WTC11 (cell line): ENCODE measurements at regions not wholly inside any gene's neighbourhood (a gene's known extent, or its start where the extent isn't known, plus 50 kb on each side); places are given as distances from the start of the nearest gene placed in this dataset.

Source experiments
- ATAC-seq: fragments of 200-7000 bp; cut with Tn5 transposase; 2 replicates; pipeline ENCODE4 v1.10.0; 2021; ENCODE audit warnings: mild to moderate bottlenecking, moderate library complexity
- CTCF ChIA-PET: fragments of 300-600 bp; sonication (Branson Sonifier 250); formaldehyde crosslinking; loops from one replicate; lab custom pipeline; 2021; ENCODE audit warnings: antibody characterized with exemption; lab: Charles Lee
- POLR2A ChIA-PET: fragments of 350-600 bp; sonication (Branson Sonifier 250); formaldehyde crosslinking; loops from one replicate; lab custom pipeline; 2021; ENCODE audit warnings: antibody characterized with exemption; lab: Charles Lee
- DNase-seq: peaks from one replicate; pipeline ENCODE4 v3.0.0; 2021; ENCODE audit warnings: low spot score
- H3K27ac Mint-ChIP-seq: 2 replicates; pipeline ENCODE4 v1.8.0; 2021; ENCODE audit warnings: mixed read lengths
- H3K27me3 Mint-ChIP-seq: 2 replicates; pipeline ENCODE4 v1.8.0; 2021; ENCODE audit warnings: low read depth, mild to moderate bottlenecking, moderate library complexity, mixed read lengths
- H3K36me3 Mint-ChIP-seq: 2 replicates; pipeline ENCODE4 v1.8.0; 2021; ENCODE audit warnings: mixed read lengths
- H3K4me1 Mint-ChIP-seq: 2 replicates; pipeline ENCODE4 v1.8.0; 2022; ENCODE audit warnings: mixed read lengths
- H3K4me3 Mint-ChIP-seq: 2 replicates; pipeline ENCODE4 v1.8.0; 2021; ENCODE audit warnings: mild to moderate bottlenecking, moderate library complexity, mixed read lengths
- H3K9me3 Mint-ChIP-seq: 2 replicates; pipeline ENCODE4 v1.8.0; 2021; ENCODE audit warnings: mixed read lengths
- CREB1 ChIP-seq: sonication (generic); formaldehyde crosslinking; IDR thresholded peaks from 2 replicates; pipeline ENCODE4 v1.8.0; 2023; ENCODE audit warnings: mild to moderate bottlenecking, missing genetic modification reagents
- CREM ChIP-seq: sonication (generic); formaldehyde crosslinking; IDR thresholded peaks from 2 replicates; pipeline ENCODE4 v1.8.1; 2022; ENCODE audit warnings: mild to moderate bottlenecking, missing genetic modification reagents, moderate library complexity
- EMX1 ChIP-seq: fragments of 250-450 bp; sonication (Bioruptor Pico); IDR thresholded peaks from 2 replicates; pipeline ENCODE4 v1.8.0; 2021; ENCODE audit warnings: mild to moderate bottlenecking
- HMGXB4 ChIP-seq: sonication (generic); formaldehyde crosslinking; IDR thresholded peaks from 2 replicates; pipeline ENCODE4 v1.8.1; 2023; ENCODE audit warnings: mild to moderate bottlenecking, moderate library complexity, missing genetic modification reagents
- IRF2 ChIP-seq: sonication (generic); formaldehyde crosslinking; IDR thresholded peaks from 2 replicates; pipeline ENCODE4 v1.8.0; 2022; ENCODE audit warnings: low read depth, missing genetic modification reagents, borderline replicate concordance
- JUN ChIP-seq: sonication (generic); formaldehyde crosslinking; IDR thresholded peaks from 2 replicates; pipeline ENCODE4 v1.8.0; 2023; ENCODE audit warnings: mild to moderate bottlenecking, missing genetic modification reagents
- KAT7 ChIP-seq: sonication (generic); formaldehyde crosslinking; IDR thresholded peaks from 2 replicates; pipeline ENCODE4 v1.8.1; 2023; ENCODE audit warnings: missing genetic modification reagents, mild to moderate bottlenecking, borderline replicate concordance
- NFYB ChIP-seq: sonication (generic); formaldehyde crosslinking; conservative IDR thresholded peaks from 2 replicates; pipeline ENCODE4 v1.8.0; 2022; ENCODE audit warnings: low read depth, missing genetic modification reagents
- SMAD3 ChIP-seq: sonication (generic); formaldehyde crosslinking; IDR thresholded peaks from 2 replicates; pipeline ENCODE4 v1.8.0; 2022; ENCODE audit warnings: missing genetic modification reagents, mild to moderate bottlenecking, borderline replicate concordance
- TEAD1 ChIP-seq: sonication (generic); formaldehyde crosslinking; IDR thresholded peaks from 2 replicates; pipeline ENCODE4 v1.8.0; 2022; ENCODE audit warnings: mild to moderate bottlenecking, missing genetic modification reagents
- TP53 ChIP-seq: sonication (generic); formaldehyde crosslinking; IDR thresholded peaks from 2 replicates; pipeline ENCODE4 v1.8.1; 2023; ENCODE audit warnings: mild to moderate bottlenecking, missing genetic modification reagents
- USF1 ChIP-seq: sonication (generic); formaldehyde crosslinking; IDR thresholded peaks from 2 replicates; pipeline ENCODE4 v1.8.0; 2022; ENCODE audit warnings: mild to moderate bottlenecking, missing genetic modification reagents
- ZBTB21 ChIP-seq: sonication (generic); formaldehyde crosslinking; IDR thresholded peaks from 2 replicates; pipeline ENCODE4 v1.8.1; 2023; ENCODE audit warnings: mild to moderate bottlenecking, missing genetic modification reagents, borderline replicate concordance
- ZMAT4 ChIP-seq: fragments of 250-450 bp; sonication (Bioruptor Pico); IDR thresholded peaks from 2 replicates; pipeline ENCODE4 v1.9.0; 2021; ENCODE audit warnings: mild to moderate bottlenecking
- ZNF138 ChIP-seq: sonication (generic); formaldehyde crosslinking; conservative IDR thresholded peaks from 2 replicates; pipeline ENCODE4 v1.8.1; 2022; ENCODE audit warnings: mild to moderate bottlenecking, moderate library complexity, missing genetic modification reagents
- TF ChIP-seq, protein P1 (sequence below): sonication (generic); formaldehyde crosslinking; IDR thresholded peaks from 2 replicates; pipeline ENCODE4 v1.8.0; 2022; ENCODE audit warnings: missing genetic modification reagents
- TF ChIP-seq, protein P2 (sequence below): sonication (generic); formaldehyde crosslinking; IDR thresholded peaks from 2 replicates; pipeline ENCODE4 v1.8.1; 2022; ENCODE audit warnings: mild to moderate bottlenecking, moderate library complexity, missing genetic modification reagents
- TF ChIP-seq, protein P3 (sequence below): sonication (generic); formaldehyde crosslinking; IDR thresholded peaks from 2 replicates; pipeline ENCODE4 v1.8.1; 2022; ENCODE audit warnings: missing genetic modification reagents, borderline replicate concordance
- TF ChIP-seq, protein P4 (sequence below): sonication (generic); formaldehyde crosslinking; IDR thresholded peaks from 2 replicates; pipeline ENCODE4 v1.8.1; 2023; ENCODE audit warnings: mild to moderate bottlenecking, missing genetic modification reagents, moderate library complexity
- TF ChIP-seq, protein P5 (sequence below): fragments of 250-450 bp; sonication (Bioruptor Pico); IDR thresholded peaks from 2 replicates; pipeline ENCODE4 v2.1.2; 2022; ENCODE audit warnings: mild to moderate bottlenecking, moderate library complexity
- TF ChIP-seq, protein P6 (sequence below): sonication (generic); formaldehyde crosslinking; conservative IDR thresholded peaks from 2 replicates; pipeline ENCODE4 v1.8.1; 2023; ENCODE audit warnings: mild to moderate bottlenecking, low read depth, missing genetic modification reagents, moderate library complexity

GRCh38 chr4:152240232-152240631, 295.7 kb downstream of the FBXW7 start:
- H3K36me3 Mint-ChIP-seq = no peaks in the 10 kb centered on the region
- ChIA-PET CTCF (no interaction called here), POLR2A (no interaction called here)
- no peaks in the 10 kb centered on the region for H3K9me3 Mint-ChIP-seq
- H3K4me1 Mint-ChIP-seq = peaks cover 8% of the 10 kb centered on the region
- no peaks in the 10 kb centered on the region for H3K27me3 Mint-ChIP-seq
- DNase-seq (no peak), ATAC-seq (no peak)
- H3K27ac Mint-ChIP-seq = no peak overlapping the region
- no peak for TF ChIP-seq EMX1 (CRISPR knock-in tag)
- no peak for TF ChIP-seq ZBTB21 (CRISPR knock-in tag)
- TF ChIP-seq, protein P1, sequence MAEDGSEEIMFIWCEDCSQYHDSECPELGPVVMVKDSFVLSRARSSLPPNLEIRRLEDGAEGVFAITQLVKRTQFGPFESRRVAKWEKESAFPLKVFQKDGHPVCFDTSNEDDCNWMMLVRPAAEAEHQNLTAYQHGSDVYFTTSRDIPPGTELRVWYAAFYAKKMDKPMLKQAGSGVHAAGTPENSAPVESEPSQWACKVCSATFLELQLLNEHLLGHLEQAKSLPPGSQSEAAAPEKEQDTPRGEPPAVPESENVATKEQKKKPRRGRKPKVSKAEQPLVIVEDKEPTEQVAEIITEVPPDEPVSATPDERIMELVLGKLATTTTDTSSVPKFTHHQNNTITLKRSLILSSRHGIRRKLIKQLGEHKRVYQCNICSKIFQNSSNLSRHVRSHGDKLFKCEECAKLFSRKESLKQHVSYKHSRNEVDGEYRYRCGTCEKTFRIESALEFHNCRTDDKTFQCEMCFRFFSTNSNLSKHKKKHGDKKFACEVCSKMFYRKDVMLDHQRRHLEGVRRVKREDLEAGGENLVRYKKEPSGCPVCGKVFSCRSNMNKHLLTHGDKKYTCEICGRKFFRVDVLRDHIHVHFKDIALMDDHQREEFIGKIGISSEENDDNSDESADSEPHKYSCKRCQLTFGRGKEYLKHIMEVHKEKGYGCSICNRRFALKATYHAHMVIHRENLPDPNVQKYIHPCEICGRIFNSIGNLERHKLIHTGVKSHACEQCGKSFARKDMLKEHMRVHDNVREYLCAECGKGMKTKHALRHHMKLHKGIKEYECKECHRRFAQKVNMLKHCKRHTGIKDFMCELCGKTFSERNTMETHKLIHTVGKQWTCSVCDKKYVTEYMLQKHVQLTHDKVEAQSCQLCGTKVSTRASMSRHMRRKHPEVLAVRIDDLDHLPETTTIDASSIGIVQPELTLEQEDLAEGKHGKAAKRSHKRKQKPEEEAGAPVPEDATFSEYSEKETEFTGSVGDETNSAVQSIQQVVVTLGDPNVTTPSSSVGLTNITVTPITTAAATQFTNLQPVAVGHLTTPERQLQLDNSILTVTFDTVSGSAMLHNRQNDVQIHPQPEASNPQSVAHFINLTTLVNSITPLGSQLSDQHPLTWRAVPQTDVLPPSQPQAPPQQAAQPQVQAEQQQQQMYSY (CRISPR knock-in tag) = no peak
- TF ChIP-seq NFYB (CRISPR knock-in tag) = no peak
- TF ChIP-seq, protein P2, sequence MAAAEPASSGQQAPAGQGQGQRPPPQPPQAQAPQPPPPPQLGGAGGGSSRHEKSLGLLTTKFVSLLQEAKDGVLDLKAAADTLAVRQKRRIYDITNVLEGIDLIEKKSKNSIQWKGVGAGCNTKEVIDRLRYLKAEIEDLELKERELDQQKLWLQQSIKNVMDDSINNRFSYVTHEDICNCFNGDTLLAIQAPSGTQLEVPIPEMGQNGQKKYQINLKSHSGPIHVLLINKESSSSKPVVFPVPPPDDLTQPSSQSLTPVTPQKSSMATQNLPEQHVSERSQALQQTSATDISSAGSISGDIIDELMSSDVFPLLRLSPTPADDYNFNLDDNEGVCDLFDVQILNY (CRISPR knock-in tag) = no peak
- no peak for TF ChIP-seq KAT7 (CRISPR knock-in tag)
- no peak for TF ChIP-seq IRF2
- no peak for TF ChIP-seq TEAD1
- no peak for TF ChIP-seq JUN (CRISPR knock-in tag)
- no peak for TF ChIP-seq TP53 (CRISPR knock-in tag)
- TF ChIP-seq ZMAT4 (CRISPR knock-in tag) = no peak
- no peak for TF ChIP-seq ZNF138 (CRISPR knock-in tag)
- TF ChIP-seq, protein P3, sequence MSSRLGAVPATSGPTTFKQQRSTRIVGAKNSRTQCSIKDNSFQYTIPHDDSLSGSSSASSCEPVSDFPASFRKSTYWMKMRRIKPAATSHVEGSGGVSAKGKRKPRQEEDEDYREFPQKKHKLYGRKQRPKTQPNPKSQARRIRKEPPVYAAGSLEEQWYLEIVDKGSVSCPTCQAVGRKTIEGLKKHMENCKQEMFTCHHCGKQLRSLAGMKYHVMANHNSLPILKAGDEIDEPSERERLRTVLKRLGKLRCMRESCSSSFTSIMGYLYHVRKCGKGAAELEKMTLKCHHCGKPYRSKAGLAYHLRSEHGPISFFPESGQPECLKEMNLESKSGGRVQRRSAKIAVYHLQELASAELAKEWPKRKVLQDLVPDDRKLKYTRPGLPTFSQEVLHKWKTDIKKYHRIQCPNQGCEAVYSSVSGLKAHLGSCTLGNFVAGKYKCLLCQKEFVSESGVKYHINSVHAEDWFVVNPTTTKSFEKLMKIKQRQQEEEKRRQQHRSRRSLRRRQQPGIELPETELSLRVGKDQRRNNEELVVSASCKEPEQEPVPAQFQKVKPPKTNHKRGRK (CRISPR knock-in tag) = no peak
- no peak for TF ChIP-seq CREB1 (CRISPR knock-in tag)
- H3K4me3 Mint-ChIP-seq = no peak overlapping the region

- H3K27ac Mint-ChIP-seq = no peak overlapping the region
- ATAC-seq (no peak), DNase-seq (no peak)
- POLR2A ChIA-PET = no interaction called here
- no peaks in the 10 kb centered on the region for H3K27me3 Mint-ChIP-seq
- CTCF ChIA-PET = no interaction called here
- H3K4me1 Mint-ChIP-seq = peaks cover 8% of the 10 kb centered on the region
- H3K4me3 Mint-ChIP-seq = no peak overlapping the region
- no peaks in the 10 kb centered on the region for H3K9me3 Mint-ChIP-seq
- H3K36me3 Mint-ChIP-seq = no peaks in the 10 kb centered on the region
- TF ChIP-seq USF1 (CRISPR knock-in tag) = no peak
- TF ChIP-seq, protein P4, sequence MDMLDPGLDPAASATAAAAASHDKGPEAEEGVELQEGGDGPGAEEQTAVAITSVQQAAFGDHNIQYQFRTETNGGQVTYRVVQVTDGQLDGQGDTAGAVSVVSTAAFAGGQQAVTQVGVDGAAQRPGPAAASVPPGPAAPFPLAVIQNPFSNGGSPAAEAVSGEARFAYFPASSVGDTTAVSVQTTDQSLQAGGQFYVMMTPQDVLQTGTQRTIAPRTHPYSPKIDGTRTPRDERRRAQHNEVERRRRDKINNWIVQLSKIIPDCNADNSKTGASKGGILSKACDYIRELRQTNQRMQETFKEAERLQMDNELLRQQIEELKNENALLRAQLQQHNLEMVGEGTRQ = no peak
- TF ChIP-seq, protein P5, sequence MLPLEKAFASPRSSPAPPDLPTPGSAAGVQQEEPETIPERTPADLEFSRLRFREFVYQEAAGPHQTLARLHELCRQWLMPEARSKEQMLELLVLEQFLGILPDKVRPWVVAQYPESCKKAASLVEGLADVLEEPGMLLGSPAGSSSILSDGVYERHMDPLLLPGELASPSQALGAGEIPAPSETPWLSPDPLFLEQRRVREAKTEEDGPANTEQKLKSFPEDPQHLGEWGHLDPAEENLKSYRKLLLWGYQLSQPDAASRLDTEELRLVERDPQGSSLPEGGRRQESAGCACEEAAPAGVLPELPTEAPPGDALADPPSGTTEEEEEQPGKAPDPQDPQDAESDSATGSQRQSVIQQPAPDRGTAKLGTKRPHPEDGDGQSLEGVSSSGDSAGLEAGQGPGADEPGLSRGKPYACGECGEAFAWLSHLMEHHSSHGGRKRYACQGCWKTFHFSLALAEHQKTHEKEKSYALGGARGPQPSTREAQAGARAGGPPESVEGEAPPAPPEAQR (CRISPR knock-in tag) = no peak
- TF ChIP-seq HMGXB4 = no peak
- TF ChIP-seq, protein P6, sequence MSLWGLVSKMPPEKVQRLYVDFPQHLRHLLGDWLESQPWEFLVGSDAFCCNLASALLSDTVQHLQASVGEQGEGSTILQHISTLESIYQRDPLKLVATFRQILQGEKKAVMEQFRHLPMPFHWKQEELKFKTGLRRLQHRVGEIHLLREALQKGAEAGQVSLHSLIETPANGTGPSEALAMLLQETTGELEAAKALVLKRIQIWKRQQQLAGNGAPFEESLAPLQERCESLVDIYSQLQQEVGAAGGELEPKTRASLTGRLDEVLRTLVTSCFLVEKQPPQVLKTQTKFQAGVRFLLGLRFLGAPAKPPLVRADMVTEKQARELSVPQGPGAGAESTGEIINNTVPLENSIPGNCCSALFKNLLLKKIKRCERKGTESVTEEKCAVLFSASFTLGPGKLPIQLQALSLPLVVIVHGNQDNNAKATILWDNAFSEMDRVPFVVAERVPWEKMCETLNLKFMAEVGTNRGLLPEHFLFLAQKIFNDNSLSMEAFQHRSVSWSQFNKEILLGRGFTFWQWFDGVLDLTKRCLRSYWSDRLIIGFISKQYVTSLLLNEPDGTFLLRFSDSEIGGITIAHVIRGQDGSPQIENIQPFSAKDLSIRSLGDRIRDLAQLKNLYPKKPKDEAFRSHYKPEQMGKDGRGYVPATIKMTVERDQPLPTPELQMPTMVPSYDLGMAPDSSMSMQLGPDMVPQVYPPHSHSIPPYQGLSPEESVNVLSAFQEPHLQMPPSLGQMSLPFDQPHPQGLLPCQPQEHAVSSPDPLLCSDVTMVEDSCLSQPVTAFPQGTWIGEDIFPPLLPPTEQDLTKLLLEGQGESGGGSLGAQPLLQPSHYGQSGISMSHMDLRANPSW (CRISPR knock-in tag) = no peak
- TF ChIP-seq SMAD3 (CRISPR knock-in tag) = no peak
- no peak for TF ChIP-seq CREM (CRISPR knock-in tag)
These were observed 296.7 kb downstream of the FBXW7 start for GRCh38 chr4:152239216-152239615.
